HG03342 (cell line): ENCODE measurements at regions not wholly inside any gene's neighbourhood (a gene's known extent, or its start where the extent isn't known, plus 50 kb on each side); places are given as distances from the start of the nearest gene placed in this dataset.
"Not testable (repeated sequence)": the region's sequence is repeated elsewhere in the genome, so short reads cannot be mapped to it uniquely, and the experiment has no call there.

ENCODE experiments used
- ATAC-seq: cut with Tn5 transposase; IDR thresholded peaks from one replicate; pipeline ENCODE4 v1.9.1; 2021; ENCODE audit warnings: mild to moderate bottlenecking, moderate library complexity; ENCODE audit not compliant: unreplicated experiment

DNA sequence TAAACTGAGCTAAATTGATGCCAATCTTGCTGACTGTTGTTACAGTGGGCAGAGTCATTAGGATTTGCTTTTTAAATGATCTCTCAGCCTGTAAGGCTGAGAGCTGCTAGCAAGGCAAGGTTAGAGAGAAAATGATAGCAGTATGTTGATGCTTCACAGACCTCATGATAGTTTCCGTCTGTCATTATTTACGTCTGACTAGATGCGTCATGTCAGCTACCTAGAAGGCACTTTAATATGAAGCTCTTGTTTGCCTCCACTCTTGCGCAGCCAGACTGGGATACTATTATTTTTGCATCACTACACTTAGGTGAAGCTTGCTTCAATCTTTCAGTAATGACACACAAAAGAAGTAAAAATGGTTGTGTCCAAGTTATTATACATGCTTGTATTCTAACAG, 313.8 kb downstream of the LNPK start:
- ATAC-seq = no peak

DNA sequence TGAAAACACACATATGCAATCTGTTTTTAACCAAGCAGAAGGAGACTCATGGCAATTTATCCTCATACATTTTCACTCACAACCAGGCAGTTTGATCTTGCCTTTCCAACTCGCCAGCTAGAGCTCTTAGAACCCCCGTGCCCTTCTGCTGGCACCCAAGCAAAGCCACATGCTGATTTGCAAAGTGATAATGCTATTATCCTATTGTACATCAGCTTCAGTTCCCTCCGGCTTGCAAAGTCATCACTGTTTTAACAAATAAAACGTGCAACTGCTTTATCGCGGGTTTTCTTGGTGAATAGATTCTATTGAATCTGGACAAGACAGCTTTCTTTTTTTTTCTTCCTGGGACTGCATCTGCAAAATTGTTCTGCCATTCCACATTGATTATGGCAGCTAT, 314.6 kb downstream of the LNPK start:
- no peak for ATAC-seq

DNA sequence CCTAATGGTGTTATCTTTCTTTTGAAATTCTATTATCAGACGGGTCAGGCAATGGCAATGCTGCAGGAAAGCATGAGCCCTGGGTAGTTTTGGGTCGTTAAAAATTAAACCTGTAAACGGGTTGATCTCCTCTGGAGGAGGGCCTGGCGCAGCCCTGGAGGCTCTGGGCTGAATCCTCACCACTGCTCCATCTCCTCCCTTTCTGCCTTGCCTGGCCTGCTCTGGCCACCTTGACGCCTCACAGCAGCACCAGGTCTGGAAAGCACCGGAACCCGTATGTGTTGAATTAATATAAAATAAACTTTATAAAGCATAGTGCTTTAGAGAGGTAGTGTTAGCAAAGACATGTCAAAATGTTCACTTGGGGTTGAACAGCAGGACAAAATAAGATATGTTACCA, 316.1 kb downstream of the LNPK start:
- ATAC-seq = no peak

DNA sequence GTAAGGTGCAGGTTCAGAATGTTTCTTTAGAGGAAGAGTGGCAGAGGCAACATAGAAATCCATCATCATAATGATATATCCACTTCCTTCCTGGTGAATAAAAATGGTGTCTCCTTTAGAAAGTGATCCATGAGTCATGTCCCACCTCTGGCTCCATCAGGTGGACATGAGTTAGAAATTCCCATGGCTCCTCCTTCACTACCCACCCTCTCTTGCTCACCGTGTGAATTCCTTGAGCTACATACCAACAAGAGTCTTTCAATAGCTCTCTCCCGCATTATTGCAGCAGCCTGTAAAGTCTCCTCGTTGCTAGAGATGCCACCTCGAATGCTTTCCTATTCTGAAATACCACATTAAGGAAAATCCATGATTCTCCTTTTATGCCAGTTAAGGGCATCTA, 317.6 kb downstream of the LNPK start:
- ATAC-seq = no peak

DNA sequence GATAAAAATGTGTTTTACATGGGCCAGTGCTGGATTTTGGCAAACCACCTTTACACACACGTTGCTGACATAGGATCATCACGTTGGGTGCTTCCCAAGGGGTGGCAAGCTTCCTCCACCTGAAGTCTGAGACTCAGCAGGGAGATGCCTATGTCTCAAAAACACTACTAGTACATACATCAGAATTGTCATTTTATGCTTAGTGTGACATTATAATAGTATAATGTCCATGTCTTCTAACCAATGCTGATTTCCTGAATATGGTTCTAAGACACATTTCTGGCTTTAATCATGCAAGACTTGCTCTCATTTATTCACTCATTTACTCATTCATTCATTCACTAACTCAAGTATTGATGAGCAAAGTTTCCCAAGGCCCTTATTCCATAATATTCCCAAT, 322.3 kb downstream of the LNPK start:
- ATAC-seq = no peak

DNA sequence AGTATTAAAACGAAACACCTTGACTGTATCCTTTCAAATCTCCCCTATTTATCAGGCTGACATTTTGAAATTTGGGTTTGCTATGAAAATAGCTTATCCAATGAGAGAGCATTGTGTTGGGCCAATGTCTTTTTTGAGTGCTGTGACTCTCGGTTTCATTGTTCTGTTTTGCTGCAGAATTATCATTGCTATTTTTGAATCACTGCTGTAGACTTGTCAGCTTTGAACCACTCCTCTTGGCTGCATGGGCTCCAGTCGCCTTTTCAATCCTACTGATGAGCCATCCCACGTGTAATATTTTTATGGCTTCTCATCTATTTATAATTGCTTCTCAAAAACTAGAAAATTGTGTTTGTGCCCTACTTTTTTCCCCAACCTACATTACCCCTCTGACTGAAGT, 322.8 kb downstream of the LNPK start:
- no peak for ATAC-seq

DNA sequence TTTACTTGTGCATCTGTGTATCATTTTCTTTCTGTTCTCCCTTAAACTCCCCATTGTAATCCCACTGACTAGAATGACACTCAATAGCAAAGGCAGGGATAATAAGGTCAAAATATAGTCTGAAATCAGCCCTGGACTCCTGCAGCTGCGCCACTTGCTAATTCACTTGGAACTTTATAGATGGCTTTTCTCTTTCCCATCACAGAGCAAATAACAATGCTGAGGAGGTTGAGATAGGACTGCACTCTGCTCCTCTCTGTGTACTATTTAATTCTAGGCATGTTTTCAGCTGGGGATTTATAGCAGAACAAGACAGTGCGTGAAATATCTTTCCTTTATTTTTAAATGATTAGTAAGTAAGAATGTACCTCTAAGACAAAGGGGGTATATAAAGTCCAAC, 324.2 kb downstream of the LNPK start:
- no peak for ATAC-seq

DNA sequence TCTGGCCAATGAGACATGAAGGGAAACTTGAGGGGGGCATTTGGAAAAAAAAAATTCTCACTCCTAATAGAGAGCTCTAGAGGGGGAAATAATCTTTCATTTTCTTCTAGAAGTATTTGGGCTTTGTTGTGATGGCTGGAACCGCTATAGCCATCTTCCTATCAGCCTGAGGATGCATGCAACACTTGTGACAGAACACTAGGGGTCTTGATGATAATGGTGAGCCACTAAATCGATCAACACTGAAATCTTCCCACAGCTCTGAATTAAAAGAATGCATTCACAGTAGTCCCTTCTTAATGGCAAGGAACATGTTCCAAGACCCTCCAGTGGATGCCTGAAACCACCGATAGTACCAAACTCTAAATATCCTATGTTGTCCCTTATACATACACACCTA, 325.3 kb downstream of the LNPK start:
- no peak for ATAC-seq

DNA sequence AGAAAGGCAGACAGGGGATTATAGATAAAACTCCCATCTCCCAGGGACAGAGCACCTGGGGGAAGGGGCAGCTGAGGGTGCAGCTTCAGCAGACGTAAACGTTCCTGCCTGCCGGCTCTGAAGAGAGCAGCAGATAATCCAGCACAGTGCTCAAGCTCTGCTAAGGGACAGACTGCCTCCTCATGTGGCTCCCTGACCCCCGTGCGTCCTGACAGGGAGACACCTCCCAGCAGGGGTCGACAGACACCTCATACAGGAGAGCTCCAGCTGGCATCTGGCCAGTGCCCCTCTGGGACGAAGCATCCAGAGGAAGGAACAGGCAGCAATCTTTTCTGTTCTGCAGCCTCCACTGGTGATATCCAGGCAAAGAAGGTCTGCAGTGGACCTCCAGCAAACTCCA, 333.3 kb downstream of the LNPK start:
- ATAC-seq = not testable (repeated sequence)

DNA sequence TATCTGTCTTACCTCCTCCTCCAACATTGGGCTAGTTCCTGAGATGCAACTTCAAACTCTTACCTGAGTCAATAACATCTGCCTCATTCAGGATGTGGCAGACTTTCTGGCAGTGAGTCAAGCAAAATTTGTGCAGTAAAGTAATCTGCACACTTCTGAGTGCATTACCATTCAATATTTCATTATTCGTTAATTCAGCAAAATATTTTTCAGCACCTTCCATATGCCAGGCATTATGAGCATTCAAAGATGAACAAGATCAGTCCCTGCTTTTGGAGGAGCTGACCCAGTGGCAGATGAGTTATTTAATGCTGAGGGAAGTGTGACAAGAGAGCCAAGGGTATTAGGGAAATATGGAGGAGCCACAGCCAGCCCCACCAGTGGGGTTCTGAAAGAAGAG, 339.7 kb downstream of the LNPK start:
- no peak for ATAC-seq

DNA sequence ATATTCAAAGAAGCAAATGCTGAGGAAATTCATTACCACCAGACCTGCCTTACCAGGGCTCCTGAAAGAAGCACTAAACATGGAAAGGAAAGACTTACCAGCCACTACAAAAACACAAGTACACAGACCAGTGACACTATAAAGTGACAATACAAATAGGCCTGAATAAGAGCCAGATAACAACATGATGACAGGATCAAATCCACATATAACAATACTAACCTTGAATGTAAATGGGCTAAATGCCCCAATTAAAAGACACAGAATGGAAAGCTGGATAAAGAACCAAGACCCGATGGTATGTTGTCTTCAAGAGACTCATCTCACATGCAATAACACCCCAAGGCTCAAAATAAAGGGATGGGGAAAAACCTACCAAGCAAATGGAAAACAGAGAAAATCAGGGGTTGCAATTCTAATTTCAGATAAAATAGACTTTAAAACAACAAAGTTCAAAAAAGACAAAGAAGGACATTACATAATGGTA, 353.4 kb downstream of the LNPK start:
- no peak for ATAC-seq

DNA sequence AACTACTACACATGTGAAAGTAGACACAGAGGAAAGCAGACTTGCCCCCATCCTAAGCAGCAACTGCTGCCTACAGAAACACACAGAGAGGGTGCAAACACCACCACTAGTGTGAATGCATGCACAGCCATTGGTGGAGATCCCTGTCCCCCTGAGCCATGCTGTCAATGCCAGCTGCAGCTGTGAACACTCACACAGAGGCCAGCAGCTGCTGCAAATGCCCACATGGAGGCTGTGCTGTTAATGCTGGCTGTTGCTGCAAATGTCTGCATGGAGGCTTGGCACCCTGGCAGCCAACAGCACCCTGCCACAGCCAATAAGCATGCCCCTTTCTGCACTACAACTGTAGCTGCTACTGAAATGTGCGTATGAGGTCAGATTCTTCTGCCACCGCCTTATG, 355.0 kb downstream of the LNPK start:
- no peak for ATAC-seq

DNA sequence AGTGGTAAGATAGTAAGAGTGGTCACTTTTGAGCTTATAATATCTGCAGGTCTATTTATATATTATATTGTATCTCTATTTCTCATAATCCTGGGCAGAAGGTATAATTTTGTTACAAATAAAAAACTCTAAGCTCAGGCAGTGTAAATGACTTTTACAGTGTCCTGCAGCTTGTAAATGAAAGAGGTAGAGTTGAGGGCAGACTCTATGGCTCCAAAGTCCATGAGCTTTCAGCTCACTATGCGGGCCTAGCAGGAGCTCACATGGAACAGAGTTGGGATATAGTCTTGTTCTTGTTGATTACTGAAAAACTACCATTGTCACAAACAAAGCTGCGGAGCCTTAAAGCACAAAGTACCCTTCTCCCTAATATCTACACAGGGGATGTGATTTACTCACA, 361.4 kb downstream of the LNPK start:
- no peak for ATAC-seq

DNA sequence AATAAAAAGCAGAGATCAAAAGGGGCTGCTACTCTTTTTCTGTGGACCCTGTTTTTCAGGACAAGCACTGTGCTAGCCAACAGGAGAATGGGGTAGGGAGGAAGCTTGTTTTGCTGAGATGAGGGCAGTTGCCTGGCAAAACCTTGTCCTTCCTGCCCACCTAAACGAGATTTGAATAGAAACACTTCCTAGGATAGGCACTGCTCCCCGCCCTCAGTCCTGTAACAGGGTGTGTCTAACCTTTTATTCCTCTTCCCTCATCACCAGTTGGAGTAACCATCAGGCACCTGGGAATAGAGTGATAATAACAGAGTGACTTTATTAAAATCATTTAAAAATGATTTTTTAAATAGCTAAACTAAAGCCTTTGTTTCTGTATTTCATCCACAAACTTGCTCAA, 368.8 kb downstream of the LNPK start:
- no peak for ATAC-seq

DNA sequence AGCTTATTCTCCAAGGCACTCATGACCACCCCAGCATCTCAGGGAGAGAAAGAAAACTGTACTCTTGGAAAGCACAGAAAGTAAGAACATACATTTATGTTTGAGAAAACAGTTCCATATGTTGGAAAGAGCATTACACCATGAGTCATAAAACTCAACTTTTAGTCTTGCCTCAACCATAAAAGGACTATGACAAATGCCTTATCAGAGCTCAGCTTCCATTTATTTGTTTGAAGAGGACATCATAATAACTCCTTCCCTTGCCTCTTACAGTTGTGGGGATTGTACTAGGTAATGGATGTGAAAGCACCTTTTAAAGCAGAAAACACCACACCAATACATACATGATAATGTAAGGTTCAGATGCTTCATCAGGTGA, 370.8 kb downstream of the LNPK start:
- no peak for ATAC-seq

DNA sequence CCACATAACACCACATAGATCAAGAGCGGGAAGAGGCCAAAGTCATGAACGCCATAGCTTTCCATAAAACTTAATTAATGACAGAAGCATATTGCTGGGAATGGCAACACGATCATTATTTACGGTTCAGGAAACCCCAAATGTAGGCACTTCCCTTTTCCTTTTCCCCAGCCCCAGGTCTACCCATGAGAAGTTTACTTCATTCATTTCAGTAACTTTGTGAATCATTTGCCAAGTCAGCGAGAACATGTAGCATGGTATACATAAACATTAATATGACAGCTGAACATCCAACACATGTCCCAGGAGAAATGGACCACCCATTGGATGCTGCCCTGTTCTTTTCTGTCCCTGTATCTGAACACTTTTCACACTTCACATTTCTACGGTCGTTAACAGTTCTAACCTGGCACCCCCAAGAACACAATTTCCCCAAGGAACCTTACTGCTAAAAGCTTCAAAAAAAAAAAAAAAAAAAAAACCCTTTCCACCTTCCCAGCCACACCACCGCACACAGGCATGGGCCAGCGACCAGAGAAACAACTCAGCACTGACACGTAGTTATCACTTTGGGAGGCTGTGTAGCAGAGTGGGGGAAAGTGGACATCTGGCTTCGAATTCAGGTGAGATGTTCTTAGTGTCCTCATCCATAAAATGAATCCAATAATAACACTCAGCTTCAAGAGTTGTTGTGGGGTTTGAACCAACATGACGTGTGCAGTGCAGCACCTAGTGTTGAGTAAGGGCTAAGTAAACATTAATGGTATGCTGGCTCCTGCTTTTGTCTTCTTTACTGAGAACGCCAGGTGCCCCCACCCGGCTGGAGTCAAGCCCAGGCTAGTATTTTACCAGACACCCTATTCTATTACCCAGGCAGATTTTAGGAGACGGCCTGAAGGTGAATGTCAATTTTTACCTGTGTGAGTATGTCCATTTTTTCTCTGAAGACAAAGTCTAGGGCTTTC, 371.5 kb downstream of the LNPK start:
- no peak for ATAC-seq

DNA sequence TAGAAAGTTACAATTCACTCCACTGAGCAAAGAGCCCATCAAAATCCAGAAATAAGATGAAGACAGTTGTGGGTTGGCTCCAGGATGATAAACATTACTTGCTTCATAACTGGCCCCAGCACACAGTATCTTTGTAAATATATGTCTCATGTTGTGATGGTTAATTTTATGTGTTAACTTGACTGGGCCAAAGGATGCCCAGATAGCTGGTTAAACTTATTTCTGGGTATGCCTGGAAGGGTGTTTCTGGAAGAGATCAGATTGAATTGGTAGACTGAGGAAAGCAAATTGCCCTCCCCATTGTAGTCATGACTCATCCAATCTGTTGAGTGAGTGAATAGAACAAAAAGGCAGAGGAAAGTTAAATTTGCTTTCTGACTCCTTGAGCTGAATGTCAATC, 373.8 kb downstream of the LNPK start:
- ATAC-seq = no peak

DNA sequence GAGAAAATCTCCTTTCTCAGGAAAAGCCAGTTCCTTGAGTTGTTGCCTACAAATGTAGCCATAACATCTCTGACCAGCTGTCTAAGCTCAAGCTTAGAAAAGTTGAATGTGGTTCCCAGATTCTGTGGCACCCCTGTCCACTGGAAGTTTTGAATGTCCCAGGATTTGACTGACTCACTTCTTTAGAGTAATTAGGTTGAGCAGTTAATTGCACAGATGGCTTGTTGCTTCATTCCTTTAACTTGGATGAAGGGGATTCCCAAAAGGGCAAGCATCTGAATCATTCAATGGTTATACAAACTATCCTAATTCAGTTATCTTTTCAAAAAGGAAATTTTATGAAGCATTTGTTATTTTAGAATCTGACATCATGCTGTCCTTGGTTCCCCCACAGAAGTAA, 374.7 kb downstream of the LNPK start:
- ATAC-seq = no peak

DNA sequence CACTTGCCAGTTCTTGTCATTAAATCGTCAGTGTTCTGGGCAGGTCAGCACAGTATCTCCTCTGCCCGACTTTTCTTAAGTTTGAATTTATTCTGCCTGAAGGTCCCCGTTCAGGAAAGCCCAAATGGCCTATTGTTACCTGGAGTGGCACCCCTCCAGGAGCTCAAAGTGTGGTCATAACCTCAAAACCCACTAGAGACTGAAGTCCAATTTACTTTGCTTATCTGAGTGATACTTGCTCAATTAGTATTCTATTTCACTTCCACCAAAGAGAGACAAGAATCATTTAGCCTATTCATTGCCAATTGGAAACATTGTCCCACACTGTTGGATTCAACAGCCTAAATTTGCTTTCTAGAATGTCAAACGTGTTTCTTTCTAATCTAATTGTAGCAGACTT, 375.3 kb downstream of the LNPK start:
- ATAC-seq = no peak

DNA sequence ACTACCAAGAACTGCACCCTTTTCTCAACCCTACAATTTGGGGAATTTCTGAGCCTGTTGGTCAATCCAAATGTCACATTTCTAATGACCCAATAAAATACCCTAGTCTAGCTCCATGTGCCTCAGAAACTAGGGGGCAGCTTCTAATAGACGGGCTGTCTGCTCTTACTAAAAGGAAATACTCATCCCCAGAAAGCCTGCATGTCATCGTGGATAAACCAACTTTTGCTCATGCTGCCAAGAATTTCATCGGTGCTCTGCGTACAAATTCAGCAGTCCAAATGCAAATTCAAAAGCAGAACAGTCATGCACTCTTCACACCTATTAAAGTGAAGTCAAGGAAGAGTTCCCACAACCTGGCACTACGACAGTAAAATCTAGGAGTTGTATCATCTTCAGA, 377.3 kb downstream of the LNPK start:
- no peak for ATAC-seq

DNA sequence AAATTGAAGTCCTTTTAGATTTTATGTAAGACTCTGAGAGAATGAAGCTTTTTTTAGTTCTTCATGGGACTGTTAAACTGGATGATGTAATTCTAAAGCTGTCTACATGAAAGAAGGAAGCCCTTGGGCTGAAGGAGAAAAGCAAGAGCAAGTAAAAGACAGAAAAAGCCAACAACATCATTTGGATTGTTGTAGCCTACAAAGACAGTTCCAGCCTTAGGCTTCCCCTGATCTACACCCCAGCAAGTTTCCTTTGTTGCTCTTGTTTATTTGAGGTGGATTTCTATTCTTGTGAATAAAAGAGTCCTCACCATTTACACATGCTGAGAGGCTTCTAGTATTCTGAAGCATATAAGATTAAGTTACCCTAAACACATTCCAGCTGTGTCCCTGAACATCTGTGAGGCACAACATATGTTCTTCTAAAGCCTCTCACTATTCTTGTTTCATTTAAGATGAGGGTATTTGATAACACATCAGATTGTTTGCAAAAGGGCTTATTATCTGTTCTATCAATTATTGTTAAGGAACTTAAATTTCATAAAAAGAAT, 377.8 kb downstream of the LNPK start:
- no peak for ATAC-seq

DNA sequence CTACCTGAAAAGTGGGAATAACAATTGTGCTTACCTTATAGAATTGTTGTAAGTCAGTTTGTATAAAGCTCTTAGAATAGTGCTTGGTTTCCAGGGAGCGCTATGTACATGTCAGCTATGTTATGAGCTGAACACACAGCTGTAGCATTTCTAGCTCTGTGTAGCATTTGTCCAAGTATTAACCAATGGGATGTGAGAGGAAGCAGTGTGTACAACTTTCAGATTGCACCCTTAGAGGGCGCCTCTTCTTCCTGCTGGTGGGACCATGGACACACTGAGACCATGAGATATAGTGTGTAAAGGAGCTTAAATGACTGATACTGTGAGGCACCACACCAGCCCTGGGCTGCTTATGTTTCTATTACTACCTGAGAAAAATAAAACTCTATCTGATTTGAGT, 380.2 kb downstream of the LNPK start:
- ATAC-seq = no peak

DNA sequence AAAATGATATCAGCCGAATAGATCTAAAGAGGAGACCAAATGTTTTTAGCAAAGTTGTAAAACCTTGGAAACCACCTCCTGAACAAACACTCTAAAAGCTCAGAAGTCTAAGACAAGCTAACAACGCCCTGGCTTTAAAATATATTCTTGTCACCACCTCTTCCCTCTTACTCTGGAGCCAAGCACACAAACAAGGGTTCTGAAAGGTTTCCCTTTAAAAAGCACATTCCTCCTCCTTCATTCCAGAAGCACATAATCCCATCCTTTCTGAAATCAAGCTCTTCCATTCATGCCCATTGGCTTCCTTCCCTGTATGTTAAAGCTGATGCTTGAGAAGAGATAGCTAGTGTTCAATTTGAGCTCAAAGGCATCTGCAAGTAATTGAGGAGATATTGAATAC, 382.0 kb downstream of the LNPK start:
- ATAC-seq = no peak
